GM12864 (cell line): ENCODE measurements at regions not wholly inside any gene's neighbourhood (a gene's known extent, or its start where the extent isn't known, plus 50 kb on each side); places are given as distances from the start of the nearest gene placed in this dataset.

Source experiments
- DNase-seq: peaks from one replicate; pipeline ENCODE4 v3.0.0-alpha.2; 2011; ENCODE audit warnings: low read depth
- H3K4me3 ChIP-seq: 2 replicates; pipeline ENCODE4 v1.5.1; 2011; ENCODE audit warnings: mild to moderate bottlenecking, low read depth, low read length, control low read depth
- TF ChIP-seq, protein P1 (sequence below): IDR thresholded peaks from 2 replicates; pipeline ENCODE4 v1.5.1; 2011; ENCODE audit warnings: low read depth, mild to moderate bottlenecking, moderate library complexity, low read length, control low read depth, inconsistent platforms; ENCODE audit errors: missing control alignments

DNA sequence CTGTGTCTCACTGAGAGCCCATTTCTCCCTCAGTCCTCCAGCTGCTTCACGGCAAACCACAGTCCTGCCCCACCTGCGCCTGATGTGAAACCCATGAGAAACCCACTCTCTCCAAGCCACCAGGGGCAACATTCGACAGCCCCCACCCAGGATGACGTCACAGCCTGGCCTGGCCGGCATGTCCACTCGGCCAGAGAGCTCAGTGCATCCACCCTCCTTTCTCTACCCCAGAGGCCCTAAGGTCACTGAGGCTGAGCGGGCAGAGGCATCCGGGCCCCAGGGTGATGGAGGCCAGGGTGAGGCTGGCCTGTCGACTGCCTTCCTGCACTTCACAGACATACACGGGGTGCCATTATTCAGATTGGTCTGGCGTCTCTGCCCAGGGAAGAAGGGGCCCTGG is 402.7 kb upstream of the MYT1L start:
- H3K4me3 ChIP-seq = no peak overlapping the region
- TF ChIP-seq, protein P1, sequence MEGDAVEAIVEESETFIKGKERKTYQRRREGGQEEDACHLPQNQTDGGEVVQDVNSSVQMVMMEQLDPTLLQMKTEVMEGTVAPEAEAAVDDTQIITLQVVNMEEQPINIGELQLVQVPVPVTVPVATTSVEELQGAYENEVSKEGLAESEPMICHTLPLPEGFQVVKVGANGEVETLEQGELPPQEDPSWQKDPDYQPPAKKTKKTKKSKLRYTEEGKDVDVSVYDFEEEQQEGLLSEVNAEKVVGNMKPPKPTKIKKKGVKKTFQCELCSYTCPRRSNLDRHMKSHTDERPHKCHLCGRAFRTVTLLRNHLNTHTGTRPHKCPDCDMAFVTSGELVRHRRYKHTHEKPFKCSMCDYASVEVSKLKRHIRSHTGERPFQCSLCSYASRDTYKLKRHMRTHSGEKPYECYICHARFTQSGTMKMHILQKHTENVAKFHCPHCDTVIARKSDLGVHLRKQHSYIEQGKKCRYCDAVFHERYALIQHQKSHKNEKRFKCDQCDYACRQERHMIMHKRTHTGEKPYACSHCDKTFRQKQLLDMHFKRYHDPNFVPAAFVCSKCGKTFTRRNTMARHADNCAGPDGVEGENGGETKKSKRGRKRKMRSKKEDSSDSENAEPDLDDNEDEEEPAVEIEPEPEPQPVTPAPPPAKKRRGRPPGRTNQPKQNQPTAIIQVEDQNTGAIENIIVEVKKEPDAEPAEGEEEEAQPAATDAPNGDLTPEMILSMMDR = no peak
- DNase-seq = no peak

DNA sequence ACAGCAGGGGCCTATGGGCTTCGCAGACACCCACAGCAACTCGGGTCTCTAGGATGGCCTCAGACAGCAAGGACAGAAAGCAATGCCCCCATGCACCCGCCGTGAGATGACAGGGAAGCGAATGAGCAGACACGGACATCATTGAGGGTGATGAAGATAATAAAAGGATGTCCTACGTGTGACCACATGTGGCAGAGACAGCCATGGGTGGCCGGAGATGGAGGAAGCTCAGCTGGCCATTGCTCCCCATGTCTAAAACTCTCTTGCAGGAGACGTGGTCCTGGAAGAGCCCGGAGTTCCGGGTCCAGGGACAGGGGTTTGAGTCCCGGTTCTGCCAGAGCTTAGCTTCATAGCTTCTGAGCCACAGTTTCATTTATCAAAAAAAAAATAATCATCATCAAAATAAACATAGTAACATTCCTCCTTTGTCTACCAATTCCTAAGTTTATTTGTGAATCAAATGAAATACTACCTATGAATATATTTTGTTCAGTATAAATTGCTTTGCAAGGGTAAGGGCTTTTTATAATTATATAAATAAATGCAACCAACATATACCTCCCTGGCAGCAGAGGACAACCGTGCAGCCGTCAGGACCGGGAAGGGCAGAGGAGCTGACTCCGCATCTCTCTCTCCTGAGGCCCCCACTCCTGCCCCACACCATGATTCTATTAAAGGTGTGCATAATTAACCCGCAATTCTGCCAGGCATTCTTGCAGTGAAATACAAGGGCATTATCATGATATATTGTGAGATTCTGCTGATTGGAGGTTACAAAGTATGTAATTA is 401.4 kb upstream of the MYT1L start:
- TF ChIP-seq, protein P1 = no peak
- no peak overlapping the region for H3K4me3 ChIP-seq
- DNase-seq = no peak

DNA sequence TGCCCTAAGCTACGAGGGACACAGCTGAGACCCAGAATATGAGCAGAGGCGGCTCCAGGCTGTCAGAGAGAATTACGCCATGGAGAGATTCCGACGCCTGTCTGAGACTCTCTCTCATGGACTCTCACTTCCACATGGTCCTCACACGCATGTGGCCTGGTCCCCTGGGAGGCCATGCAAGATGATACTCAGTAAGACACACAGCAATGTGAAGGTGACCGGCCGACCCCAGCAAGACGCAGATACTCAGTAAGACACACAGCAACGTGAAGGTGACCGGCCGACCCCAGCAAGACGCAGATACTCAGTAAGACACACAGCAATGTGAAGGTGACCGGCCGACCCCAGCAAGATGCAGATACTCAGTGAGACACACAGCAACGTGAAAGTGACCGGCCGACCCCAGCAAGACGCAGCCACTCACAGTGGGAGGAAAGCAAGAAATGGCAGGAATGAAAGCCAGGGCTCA is 400.8 kb upstream of the MYT1L start:
- TF ChIP-seq, protein P1 = no peak

DNA sequence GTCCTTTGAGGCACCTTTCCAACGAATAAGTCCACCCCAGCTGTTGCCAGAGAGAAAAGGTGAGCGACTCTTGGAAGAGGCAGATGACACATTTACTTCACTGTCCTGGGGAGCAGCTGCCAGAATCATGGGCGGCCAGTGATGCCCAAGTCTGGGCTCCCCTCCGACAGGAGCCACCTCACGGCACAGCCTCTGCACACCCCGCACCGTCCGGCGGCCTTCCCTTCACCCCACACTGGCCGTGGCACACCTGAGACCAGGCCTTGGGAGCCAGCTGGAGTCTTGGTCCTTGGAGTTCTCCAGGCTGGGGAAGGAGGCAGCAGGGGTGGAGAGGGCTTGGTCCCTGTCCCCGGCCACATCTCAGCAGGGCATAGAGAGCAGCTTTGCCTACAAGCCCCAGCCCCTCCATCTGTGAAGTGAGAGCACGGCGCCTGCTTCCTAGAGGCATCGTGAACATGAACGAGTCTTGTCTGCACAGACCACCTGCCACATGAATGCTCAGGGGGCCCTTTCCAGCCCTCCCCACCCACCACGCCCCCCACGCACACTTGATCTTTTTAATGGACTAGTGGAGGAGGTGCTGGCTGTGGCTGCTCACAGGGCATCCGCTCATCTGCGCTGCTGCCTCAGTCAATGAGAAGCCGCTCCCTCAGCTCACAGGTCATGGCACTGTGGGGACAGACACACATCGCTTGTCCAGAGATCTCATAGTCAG is 400.2 kb upstream of the MYT1L start:
- H3K4me3 ChIP-seq = no peak overlapping the region
- TF ChIP-seq, protein P1 = no peak
- no peak for DNase-seq

More for the DNA sequence above, 400.8 kb upstream of the MYT1L start:
- no peak overlapping the region for H3K4me3 ChIP-seq
- DNase-seq = no peak

DNA sequence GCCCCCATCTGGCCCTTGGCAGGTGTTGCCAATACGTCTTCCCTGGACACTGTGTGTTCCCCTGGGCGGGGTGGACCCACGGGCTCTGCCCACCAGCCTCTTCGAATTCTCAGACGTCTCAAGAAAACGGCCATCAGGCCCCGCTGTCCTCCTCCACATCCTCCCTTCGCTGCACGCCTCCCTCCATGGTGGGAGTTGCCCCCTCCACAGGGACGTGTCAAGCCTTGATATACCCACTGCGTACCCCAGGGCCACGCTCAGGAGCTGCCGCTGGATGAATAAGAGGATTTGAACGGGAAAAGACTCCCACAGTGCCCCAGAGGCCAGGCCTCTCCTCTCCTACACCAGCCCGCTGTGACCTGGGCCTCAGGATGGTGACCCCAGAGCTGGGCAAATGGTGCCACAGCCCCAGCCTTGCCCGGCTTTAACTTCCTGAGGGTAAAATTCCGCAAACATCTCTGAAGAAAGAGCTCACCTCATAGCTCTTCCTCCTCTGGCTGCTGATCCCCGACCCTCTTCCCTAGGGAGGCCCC is 399.3 kb upstream of the MYT1L start:
- TF ChIP-seq, protein P1 = no peak
- H3K4me3 ChIP-seq = no peak overlapping the region
- DNase-seq = no peak

DNA sequence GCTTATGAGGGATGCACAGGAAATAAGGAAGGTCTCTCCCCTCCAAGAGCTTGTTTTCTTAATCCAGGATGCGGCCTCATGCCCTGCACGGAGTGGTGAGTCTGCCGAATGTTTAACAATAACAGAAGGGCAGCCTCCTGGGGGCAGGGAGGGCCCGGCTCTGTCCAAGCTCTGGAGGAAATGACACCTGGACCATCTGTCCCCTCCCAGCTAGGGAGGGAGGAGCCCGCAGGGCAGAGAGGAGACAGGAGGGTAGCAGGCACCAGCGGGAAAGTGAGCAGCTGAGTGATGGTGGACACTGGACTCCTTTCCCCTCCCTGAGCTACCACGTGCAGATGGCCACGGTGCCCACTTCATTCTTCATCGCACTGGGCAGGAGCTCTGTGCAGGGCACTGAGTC is 398.2 kb upstream of the MYT1L start:
- no peak for DNase-seq
- TF ChIP-seq, protein P1 = no peak
- H3K4me3 ChIP-seq = no peak overlapping the region

DNA sequence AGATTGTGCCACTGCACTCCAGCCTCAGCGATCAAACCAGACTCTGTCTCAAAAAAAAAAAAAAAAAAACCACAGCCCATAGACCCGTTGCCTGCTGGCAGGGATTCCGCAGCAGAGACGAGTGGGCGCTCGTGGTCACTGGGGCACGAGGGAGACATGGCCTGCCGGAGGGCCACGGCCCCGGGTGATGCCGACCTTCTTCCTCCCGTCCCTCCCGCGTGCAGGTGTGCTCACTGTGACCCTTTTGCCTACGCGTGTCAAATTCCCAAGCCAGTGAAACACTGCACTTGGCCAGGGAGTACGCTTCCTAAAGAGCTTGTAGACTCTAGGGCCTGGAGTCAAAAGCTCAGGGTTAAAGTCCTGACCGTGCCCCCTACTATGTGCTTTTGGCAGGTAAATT is 397.6 kb upstream of the MYT1L start:
- no peak overlapping the region for H3K4me3 ChIP-seq
- DNase-seq = no peak
- TF ChIP-seq, protein P1 = no peak
